ENCODE measurements at regions not wholly inside any gene's neighbourhood (a gene's known extent, or its start where the extent isn't known, plus 50 kb on each side); places are given as distances from the start of the nearest gene placed in this dataset.
A peak's percentile ranks its signal among the peaks of the same experiment; 100 is the strongest.
"Not testable (repeated sequence)": the region's sequence is repeated elsewhere in the genome, so short reads cannot be mapped to it uniquely, and the experiment has no call there.

DNA sequence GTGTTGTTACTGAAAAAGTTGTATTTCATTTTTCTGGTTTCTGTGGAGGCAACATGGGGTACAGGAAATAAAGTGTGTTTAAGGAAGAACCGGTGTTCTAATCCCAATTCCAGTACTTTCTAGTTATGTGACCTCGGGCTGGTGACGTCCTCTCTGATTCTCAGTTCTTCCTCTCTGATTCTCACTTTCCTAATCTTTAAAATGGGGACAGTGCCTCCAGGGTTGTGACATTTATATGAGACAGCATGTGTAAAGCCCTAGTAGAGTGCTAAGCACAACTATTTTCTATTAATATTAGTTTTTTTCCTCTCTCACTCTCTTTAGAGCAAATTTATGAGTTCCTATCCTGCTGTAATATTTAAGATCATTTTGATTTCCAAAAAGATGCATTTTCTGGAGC lies 50.9 kb upstream of the PTPDC1 start:
- DNase-seq (ENCODE audit: low spot score), result no peak

DNA sequence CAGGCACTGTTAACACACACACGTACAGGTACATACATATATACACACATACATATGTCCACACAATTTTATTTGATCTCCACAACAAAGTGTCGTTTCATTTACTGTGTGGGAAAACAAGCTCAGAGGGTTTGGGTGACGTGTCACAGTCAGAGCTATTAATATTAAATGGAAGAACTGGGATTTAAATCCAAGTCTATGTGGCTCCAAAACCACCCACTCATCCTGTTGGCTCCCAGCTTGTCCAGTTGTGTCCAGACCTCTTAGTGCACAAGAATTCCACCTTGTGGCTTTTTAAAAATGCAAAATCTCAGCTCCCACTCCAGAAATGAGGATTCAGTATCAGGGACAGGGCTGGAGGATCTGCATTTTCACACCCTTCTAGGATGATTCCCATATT lies 52.3 kb upstream of the PTPDC1 start:
- DNase-seq (ENCODE audit: low spot score), result no peak

DNA sequence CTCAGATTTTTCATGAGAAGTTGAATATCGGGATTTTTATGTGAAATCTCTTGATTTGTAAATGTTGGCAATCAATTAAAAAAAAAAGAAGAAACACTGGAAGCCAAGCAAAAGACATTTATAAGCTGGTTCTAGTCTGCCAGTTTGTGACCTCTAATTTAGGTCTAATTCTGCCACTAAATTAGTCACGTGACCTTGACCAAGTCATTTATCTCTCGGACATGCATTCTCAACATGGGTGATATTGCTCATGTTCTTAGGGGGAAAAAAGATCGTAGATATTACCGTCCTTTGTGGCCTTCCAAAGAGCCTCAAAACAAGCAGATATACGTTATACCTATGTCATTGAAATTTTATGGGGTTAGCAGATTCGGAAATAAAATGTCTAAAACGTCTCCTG lies 52.9 kb upstream of the PTPDC1 start:
- no peak for DNase-seq (ENCODE audit: low spot score)

DNA sequence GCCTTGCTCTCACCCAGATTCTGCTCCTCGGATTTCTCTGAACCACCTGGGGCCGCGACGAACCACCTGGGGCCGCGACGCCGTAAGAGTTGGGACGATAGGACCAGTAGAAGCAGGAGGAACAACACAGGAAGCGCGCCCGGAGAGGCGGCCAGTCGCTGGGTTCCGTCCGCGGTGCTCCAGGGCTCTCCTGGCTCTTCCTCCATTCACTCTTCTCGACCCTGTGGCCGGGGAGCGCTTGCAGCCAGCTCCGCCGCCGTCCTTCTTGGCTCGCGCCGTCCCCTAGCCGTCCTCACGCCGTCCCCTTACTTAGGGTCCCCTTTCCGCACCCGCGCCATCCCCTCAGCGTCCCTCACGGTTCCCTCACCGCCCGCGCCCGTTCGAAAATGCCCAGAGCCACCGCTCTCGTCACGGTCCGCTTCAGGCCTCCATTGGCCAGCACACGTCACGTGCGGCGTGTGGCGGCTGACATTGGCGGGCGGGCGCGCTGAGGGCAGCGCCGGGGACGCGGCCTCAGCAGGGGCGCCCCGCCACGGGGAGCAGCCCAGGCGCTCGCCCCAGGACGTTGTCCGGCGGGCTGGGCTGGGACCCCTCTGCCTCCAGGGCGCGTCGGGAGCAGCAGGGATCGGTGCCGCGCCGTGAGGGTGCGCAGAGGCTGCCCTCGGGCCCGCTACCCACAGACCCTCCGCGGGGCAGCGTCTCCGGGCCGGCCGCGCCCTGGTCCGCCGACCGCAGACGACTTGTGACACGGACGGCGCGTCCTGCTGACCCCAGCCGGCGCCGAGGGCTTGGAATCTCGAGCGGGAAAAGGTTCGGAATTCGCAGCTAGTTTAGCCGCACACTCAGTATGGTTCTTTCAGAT lies 53.7 kb upstream of the PTPDC1 start:
- DNase-seq (ENCODE audit: low spot score), result peak; percentile 83

DNA sequence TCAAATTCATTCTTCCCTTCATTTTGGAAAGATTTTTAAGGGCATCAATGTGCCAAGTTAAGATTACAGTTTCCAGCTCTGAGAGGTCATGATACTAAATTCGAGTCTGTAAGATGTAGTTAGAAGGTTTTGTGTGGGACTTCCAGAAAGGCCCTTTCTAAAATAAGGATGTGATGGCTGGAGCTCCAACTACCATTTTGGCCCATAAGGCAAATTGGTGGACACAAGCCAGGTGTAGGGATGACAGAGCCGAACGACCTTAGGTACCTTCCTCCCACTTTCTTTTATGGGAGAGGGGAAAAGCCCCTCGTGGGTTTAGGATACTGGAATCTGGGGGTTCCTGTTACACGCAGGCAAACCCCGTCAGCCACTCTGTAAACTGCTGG lies 54.3 kb upstream of the PTPDC1 start:
- no peak for DNase-seq (ENCODE audit: low spot score)

DNA sequence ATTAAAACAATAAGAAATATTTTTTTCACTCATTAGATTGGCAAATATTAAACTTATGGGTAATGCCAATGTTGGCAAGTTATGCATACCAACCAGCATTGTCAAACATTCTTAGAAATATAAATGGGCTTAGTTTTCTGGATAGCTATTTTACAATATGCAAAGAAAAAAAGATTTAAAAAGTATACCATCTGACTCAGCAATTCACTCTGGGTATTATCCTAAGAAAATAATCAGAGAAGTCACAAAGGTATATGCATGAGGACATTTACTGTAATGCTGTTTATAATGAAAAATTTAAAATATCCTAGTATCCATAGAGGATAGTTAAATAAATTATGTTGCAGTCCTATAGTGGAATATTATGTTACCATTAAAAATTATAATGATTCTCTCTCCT lies 57.4 kb upstream of the PTPDC1 start:
- no peak for DNase-seq (ENCODE audit: low spot score)

DNA sequence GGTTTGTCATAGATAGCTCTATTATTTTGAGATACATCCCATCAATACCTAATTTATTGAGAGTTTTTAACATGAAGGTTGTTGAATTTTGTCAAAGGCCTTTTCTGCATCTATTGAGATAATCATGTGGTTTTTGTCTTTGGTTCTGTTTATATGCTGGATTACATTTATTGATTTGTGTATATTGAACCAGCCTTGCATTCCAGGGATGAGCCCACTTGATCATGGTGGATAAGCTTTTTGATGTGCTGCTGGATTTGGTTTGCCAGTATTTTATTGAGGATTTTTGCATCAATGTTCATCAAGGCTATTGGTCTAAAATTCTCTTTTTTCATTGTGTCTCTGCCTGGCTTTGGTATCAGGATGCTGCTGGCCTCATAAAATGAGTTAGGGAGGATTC lies 61.8 kb upstream of the PTPDC1 start:
- DNase-seq (ENCODE audit: low spot score), result not testable (repeated sequence)

DNA sequence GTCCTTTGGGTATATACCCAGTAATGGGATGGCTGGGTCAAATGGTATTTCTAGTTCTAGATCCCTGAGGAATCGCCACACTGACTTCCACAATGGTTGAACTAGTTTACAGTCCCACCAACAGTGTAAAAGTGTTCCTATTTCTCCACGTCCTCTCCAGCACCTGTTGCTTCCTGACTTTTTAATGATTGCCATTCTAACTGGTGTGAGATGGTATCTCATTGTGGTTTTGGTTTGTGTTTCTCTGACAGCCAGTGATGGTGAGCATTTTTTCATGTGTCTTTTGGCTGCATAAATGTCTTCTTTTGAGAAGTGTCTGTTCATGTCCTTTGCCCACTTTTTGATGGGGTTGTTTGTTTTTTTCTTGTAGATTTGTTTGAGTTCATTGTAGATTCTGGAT lies 63.4 kb upstream of the PTPDC1 start:
- DNase-seq (ENCODE audit: low spot score), result not testable (repeated sequence)

DNA sequence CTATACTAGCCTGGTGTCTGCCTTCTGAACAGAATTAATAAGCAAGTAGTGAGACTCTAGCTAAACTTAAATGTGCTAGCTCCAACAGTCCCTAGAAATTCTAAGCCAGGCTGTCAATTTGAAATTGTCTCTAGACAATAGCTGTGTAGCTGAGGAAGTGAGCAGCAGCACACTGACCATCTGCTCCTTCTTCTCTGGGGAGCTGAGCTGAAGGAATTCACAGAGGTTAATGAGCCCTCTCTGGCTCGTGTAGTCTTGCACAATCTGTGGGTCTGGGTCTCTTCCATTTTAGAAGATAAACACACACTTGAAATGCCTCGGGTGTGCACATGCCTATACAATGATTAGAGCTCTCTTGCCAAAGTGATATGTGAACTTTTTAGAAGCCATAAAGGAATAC lies 63.5 kb upstream of the BARX1 start:
- no peak for DNase-seq (ENCODE audit: low spot score)

DNA sequence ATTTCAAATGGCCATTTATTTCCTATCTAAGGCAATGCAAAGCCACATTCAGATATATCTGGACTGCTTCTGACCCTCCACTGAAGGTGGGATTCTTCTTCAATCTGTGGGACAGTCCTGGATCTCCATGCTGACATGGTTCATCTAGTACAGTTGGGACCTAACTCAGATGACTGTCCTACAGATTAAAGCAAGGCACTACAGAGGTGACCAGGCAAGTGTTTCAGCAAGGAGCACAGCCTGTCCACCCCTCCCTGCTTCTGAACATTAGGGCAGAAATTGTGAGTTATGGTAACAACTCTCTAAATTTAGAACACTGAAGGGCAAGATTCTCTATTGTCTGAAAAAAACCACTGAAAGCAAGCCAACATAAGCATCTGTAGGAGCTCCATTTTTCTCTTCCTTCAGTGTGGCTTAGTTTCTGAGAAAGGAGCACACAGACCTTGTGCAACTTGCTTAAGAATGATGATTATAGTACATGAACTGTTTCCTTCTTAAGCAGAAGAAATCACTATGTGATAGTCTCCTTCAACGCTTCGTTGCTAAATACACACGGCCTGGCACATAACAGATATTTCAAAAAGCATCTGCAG lies 62.9 kb upstream of the BARX1 start:
- no peak for DNase-seq (ENCODE audit: low spot score)

DNA sequence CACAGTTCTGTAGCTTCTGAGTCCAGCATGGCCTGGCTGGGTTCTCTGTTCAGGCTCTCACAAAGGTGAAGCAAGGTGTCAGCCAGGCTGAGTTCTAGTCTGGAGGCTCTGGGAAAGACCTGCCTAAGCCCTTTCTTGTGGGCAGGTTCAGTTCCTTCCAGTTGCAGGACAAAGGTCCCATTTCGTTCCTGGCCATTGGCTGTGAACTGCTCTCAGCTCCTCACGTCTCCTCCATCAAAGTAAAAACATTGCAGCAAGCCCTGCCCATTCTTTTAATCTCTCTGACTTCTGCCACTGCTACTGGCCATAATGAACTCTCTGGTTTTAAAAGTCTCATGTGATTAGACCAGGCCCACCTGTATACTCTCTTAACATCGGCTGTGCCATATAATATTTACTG lies 61.6 kb upstream of the BARX1 start:
- DNase-seq (ENCODE audit: low spot score), result no peak

DNA sequence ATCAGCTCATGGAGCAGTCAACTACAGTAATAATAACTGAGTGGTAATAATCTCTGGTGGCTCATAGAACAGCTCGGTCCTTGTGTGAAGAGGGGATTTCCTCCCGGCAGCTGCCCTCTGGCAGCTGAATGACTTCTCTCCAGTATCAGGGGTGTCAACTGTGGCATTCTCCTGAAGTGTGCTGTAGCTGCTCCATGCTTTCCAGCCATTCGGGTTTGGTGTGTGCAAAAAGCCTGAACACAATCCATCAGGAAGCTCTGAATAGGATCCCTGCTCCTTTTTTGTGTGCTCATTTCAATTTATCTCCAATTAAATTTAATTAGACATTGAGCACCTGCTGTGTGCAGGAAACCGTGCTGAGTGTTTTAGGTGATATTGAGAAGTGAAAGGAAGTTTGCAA lies 59.8 kb upstream of the BARX1 start:
- no peak for DNase-seq (ENCODE audit: low spot score)

DNA sequence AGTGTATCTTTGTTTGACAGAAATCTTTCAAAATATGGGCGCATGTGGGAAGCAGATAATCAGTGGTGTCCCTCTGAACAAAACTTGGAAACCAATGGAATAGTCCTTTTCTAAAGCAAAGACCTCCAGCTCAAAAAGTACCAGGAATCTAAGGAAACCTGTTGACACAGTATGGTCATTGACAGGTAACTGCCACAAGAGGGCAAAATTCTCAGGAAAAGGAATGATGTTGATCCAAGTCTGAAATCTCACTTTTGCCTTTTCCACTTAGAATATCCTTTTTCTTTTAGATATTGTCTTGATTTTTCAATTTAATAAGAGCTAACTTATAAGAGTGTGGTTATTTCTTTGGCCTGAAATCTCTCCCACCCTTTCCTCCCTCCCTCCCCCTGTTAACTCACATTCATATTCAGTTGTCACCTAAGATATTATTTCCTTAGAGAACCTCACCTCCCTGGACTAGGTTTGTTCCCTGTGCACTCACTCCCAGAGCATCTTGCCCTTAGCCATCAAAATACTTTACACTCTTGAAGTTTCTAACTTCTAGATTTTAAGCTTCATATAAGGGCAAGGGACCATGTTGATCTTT lies 59.0 kb upstream of the BARX1 start:
- DNase-seq (ENCODE audit: low spot score), result peak; percentile 14

DNA sequence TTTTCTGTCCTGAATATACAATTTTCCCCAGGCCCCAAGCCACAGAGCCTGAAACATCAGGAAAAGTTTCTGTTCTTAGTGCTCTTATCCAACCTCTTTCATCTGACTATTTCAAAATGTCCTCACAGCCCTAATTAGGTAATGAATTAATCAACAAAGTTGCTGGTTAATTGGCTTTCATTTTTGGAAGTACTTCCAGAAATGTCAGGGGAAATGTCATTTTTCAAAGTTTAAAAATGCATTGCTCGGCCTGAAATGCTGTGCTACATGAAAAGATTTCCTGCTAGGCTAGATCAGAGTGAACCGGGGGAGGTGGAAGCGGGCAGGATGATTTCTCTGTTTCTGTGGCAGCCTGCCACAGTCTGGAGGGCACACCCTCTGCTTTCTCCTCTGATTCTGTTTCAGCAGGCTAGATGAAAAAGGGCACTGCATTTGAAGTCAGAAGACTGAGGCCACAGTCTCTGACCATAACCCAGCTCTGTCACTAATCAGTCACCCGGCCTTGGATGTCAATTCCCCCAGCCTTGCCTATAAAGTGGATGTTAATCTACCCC lies 55.9 kb upstream of the BARX1 start:
- DNase-seq (ENCODE audit: low spot score), result no peak

DNA sequence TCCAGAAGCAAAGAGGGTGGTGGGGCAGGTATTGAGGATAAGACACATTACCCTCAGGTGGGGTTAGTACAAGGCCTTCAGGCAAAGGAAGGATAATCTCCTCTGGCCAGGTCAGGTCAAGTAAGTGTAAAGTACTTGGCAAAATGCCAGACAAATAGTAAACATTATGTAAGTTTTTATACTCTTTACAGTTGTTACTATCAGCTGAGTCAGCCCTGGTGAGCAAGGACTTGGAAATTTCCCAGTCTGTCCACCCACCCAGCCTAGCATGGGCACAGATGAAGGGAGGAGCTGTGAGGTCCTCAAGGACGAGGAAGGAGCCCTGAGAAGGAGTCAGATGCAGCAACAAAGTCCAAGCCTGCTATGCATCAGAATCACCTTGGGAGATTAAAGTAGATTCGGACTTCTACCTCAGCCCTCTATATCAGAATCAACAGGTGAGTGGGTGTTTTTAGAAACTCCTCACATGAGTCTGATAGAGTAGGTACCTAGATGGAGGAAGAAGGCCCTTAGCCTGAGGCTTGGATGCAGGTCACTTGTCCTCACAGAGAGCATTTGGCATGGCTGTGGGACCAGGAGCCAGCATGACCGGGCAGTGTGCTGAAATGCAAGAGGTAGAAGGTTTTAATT lies 50.2 kb upstream of the BARX1 start:
- DNase-seq (ENCODE audit: low spot score), result no peak

Data from activated CD4-positive, alpha-beta T cell treated with anti-CD3 and anti-CD28 coated beads, Interleukin-2, Interleukin-4, amounts not matched to agents 100 ng/mL and 50 ng/mL, durations not matched to agents 16 hours and 8 hours (primary cell).